ENCODE measurements at regions not wholly inside any gene's neighbourhood (a gene's known extent, or its start where the extent isn't known, plus 50 kb on each side); places are given as distances from the start of the nearest gene placed in this dataset.

DNA sequence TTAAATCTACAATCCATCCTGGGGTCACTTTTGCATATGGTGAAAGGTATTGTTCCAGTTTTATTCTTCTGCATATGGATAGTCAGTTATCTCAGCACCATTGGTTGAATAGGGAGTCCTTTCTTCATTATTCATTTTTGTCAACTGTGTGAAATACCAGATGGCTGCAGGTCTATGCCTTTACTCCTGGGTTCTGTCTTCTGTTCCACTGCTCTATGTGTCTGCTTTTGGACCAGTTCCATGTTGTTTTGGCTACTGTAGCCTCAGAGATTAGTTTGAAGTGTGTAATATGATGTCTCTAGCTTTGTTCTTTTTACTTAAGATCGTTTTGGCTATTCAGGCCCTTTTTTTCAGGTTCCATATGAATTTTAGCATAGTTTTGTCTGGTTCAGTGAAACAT lies 795.8 kb downstream of the OTOL1 start:
- TF ChIP-seq, protein P1, sequence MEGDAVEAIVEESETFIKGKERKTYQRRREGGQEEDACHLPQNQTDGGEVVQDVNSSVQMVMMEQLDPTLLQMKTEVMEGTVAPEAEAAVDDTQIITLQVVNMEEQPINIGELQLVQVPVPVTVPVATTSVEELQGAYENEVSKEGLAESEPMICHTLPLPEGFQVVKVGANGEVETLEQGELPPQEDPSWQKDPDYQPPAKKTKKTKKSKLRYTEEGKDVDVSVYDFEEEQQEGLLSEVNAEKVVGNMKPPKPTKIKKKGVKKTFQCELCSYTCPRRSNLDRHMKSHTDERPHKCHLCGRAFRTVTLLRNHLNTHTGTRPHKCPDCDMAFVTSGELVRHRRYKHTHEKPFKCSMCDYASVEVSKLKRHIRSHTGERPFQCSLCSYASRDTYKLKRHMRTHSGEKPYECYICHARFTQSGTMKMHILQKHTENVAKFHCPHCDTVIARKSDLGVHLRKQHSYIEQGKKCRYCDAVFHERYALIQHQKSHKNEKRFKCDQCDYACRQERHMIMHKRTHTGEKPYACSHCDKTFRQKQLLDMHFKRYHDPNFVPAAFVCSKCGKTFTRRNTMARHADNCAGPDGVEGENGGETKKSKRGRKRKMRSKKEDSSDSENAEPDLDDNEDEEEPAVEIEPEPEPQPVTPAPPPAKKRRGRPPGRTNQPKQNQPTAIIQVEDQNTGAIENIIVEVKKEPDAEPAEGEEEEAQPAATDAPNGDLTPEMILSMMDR (IDR thresholded peaks at IDR 0.05; ENCODE audit: unreplicated experiment) = no peak
- Mint-ChIP-seq H3K4me1 (ENCODE audit: low read depth) (peaks cover 2% of the 10 kb centered on the region), H3K27me3 (no peaks in the 10 kb centered on the region)

DNA sequence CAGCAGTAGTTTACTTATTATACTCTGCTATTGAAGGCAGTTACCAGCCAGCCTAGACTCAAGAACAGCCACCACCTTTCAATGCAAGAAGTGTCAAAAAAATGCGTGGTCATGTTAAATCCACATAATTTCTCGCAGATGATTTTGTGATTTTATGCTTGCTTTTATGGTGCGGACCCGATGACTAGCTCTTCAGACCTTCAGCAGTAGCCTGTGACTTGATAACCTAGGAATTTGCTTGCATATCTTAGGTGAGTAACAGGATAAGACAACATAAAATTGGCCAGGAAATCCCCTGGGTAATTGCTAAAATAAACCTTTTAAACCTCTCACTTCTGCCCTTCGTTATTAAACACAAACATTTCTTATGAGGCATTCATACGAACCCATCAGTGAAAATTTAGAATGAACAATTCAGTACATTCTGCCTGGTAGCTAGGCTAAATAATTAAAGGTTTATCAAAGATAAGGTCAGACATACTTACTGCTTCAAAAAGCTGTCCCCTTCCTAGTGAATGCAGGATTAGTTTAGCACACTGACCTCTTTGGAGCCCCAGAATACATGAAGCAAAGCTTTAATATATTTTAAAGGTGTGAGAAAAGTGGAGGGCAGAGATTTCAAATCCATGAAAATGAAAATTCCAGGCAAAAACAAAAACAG lies 798.8 kb downstream of the OTOL1 start:
- no peak for DNase-seq (ENCODE audit: low spot score, unreplicated experiment)
- H3K4me1 Mint-ChIP-seq (ENCODE audit: low read depth) = peaks cover 2% of the 10 kb centered on the region
- no peak overlapping the region for H3K27ac Mint-ChIP-seq
- peaks cover 7% of the 10 kb centered on the region for H3K9me3 Mint-ChIP-seq (ENCODE audit: low read depth)
- H3K27me3 Mint-ChIP-seq = no peaks in the 10 kb centered on the region
- TF ChIP-seq, protein P1 (IDR thresholded peaks at IDR 0.05; ENCODE audit: unreplicated experiment) = no peak
- no peaks in the 10 kb centered on the region for H3K36me3 Mint-ChIP-seq (ENCODE audit: insufficient read depth)
- H3K4me3 Mint-ChIP-seq (ENCODE audit: low read depth) = no peak overlapping the region

More for the DNA sequence above, 795.8 kb downstream of the OTOL1 start:
- DNase-seq (ENCODE audit: low spot score, unreplicated experiment) = no peak
- no peak overlapping the region for H3K27ac Mint-ChIP-seq
- no peaks in the 10 kb centered on the region for H3K36me3 Mint-ChIP-seq (ENCODE audit: insufficient read depth)
- H3K9me3 Mint-ChIP-seq (ENCODE audit: low read depth) = peaks cover 7% of the 10 kb centered on the region
- H3K4me3 Mint-ChIP-seq (ENCODE audit: low read depth) = no peak overlapping the region

DNA sequence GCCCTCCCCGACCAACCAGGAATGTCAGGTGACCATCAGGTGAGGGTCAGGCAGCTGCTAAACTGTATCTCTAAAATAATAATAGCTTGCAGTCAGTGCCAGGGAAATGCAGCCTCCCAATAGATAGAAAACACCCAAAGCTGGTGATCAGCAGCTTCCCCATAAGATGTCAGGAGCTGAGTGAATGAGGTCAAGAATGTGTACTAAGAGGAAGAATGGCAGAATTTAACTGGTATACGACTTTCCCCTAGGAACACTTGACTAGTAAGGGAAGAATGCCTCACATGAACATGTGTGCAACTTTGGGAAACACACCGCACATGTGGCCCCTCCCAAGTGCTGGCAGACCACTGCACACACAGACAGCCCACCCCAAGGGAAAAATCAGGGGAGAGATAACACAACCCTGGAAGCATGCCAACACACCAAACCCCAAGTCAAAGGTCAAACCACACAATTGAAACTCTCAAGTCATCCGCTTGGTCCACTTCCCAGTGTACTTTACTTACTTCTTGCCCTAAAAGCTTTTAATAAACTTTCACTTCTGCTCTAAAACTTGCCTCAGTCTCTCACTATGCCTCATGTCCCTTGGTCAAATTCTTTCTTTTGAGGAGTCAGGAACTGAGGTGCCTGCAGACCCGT lies 806.5 kb downstream of the OTOL1 start:
- no peak for DNase-seq (ENCODE audit: low spot score, unreplicated experiment)
- Mint-ChIP-seq H3K4me1 (ENCODE audit: low read depth) (peaks cover 14% of the 10 kb centered on the region), H3K4me3 (ENCODE audit: low read depth) (no peak overlapping the region), H3K9me3 (ENCODE audit: low read depth) (peaks cover 1% of the 10 kb centered on the region), H3K27me3 (no peaks in the 10 kb centered on the region), H3K36me3 (ENCODE audit: insufficient read depth) (no peaks in the 10 kb centered on the region), H3K27ac (no peak overlapping the region)
- TF ChIP-seq, protein P1 (IDR thresholded peaks at IDR 0.05; ENCODE audit: unreplicated experiment) = no peak

DNA sequence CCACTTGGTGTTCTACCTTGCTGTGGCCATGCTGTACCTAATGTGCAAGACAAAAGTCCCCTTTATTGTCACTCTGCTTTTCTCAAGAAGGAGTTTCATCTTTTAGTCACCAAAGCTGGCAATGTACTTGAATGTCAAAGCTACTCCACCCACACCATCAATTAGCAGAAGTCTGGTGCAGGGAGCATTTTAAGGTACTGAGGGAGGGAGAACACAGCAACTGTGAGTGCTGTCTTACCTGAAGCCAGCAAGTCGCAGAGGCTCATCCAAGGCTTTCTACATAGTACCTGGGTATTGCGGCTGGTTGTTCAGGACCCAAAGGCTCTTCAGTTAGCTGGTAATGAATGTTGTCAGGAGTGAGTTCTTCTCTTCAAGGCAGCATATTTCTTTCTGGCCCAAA lies 820.4 kb downstream of the OTOL1 start:
- Mint-ChIP-seq H3K4me3 (ENCODE audit: low read depth) (no peak overlapping the region), H3K27me3 (no peaks in the 10 kb centered on the region), H3K4me1 (ENCODE audit: low read depth) (no peaks in the 10 kb centered on the region), H3K36me3 (ENCODE audit: insufficient read depth) (no peaks in the 10 kb centered on the region), H3K9me3 (ENCODE audit: low read depth) (peaks cover 20% of the 10 kb centered on the region), H3K27ac (no peak overlapping the region)
- DNase-seq (ENCODE audit: low spot score, unreplicated experiment) = no peak
- TF ChIP-seq, protein P1 (IDR thresholded peaks at IDR 0.05; ENCODE audit: unreplicated experiment) = no peak

DNA sequence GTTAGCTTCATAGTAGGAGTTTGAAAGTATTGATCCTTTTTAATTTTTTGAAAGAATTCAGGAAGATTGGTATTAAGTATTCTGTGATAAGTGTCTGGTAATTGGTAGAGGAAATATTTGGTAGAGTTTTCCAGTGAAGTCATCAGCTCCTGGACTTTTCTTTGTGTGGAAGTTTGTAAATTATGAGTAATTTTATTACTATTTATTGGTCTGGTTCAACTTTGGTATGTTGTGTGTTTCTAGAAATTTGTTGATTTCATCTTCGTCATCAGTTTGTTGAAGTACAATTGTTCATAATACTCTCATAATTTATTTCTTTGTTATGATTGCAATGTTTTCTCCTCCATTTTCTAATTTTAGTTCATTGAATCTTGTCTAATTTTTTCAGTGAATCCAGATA lies 832.0 kb downstream of the OTOL1 start:
- TF ChIP-seq, protein P1 (IDR thresholded peaks at IDR 0.05; ENCODE audit: unreplicated experiment) = no peak

More for the DNA sequence above, 832.0 kb downstream of the OTOL1 start:
- no peak for DNase-seq (ENCODE audit: low spot score, unreplicated experiment)
- H3K36me3 Mint-ChIP-seq (ENCODE audit: insufficient read depth) = no peaks in the 10 kb centered on the region
- no peaks in the 10 kb centered on the region for H3K27me3 Mint-ChIP-seq
- no peaks in the 10 kb centered on the region for H3K4me1 Mint-ChIP-seq (ENCODE audit: low read depth)
- H3K9me3 Mint-ChIP-seq (ENCODE audit: low read depth) = peaks cover 9% of the 10 kb centered on the region
- H3K4me3 Mint-ChIP-seq (ENCODE audit: low read depth) = no peak overlapping the region
- no peak overlapping the region for H3K27ac Mint-ChIP-seq

Measured in progenitor cell of endocrine pancreas (in vitro differentiated cells).